ENCODE measurements at regions not wholly inside any gene's neighbourhood (a gene's known extent, or its start where the extent isn't known, plus 50 kb on each side); places are given as distances from the start of the nearest gene placed in this dataset.

GRCh38 chr13:76398425-76398824 lies 487.8 kb downstream of the KCTD12 start:
- no peak overlapping the region for H3K9ac ChIP-seq (ENCODE audit: low read length)
- WGBS (ENCODE audit: extremely low coverage, insufficient coverage, insufficient read length) = no CpG with 5 or more reads among the region's 1 CpG
- H3K4me2 ChIP-seq (ENCODE audit: low read length) = no peak overlapping the region
- no peaks in the 10 kb centered on the region for H3K4me1 ChIP-seq (ENCODE audit: control insufficient read depth in 1 of 2, insufficient read depth in 2 of 2, low read length in 2 of 2)
- DNase-seq = no peak
- H2BK120ac ChIP-seq (ENCODE audit: insufficient read depth, low read length, poor library complexity) = no peak overlapping the region
- no peak overlapping the region for H3K27ac ChIP-seq (ENCODE audit: low read depth, low read length)
- no peak overlapping the region for H3K14ac ChIP-seq (ENCODE audit: low read length)
- H3K79me1 ChIP-seq (ENCODE audit: low read length) = no peaks in the 10 kb centered on the region
- H3K4me3 ChIP-seq (ENCODE audit: low read depth, low read length) = no peak overlapping the region
- no peak overlapping the region for H2BK5ac ChIP-seq (ENCODE audit: low read depth, low read length, poor library complexity)
- H2BK12ac ChIP-seq (ENCODE audit: low read length) = no peak overlapping the region
- H4K8ac ChIP-seq (ENCODE audit: low read depth, low read length) = no peak overlapping the region
- no peak overlapping the region for H2AFZ ChIP-seq (ENCODE audit: insufficient read depth, low read length, poor library complexity)
- no peak overlapping the region for H4K12ac ChIP-seq (ENCODE audit: low read depth, low read length)
- no peaks in the 10 kb centered on the region for H3K36me3 ChIP-seq (ENCODE audit: control insufficient read depth in 1 of 2, insufficient read depth in 2 of 2, low read length in 2 of 2)
- no peaks in the 10 kb centered on the region for H3K9me3 ChIP-seq (ENCODE audit: insufficient read depth, low read depth, low read length)
- H3K23ac ChIP-seq (ENCODE audit: low read length) = no peak overlapping the region
- no peak overlapping the region for H4K91ac ChIP-seq (ENCODE audit: low read depth, low read length)
- H3K18ac ChIP-seq (ENCODE audit: low read length) = no peak overlapping the region
- no peak overlapping the region for H3K4ac ChIP-seq (ENCODE audit: low read depth, low read length)
- no peaks in the 10 kb centered on the region for H3K27me3 ChIP-seq (ENCODE audit: insufficient read depth, low read length)
- H2AK5ac ChIP-seq (ENCODE audit: low read length) = no peak overlapping the region
- no peaks in the 10 kb centered on the region for H3K79me2 ChIP-seq (ENCODE audit: control insufficient read depth, insufficient read depth, low read length, poor library complexity)

- Histone ChIP-seq H3K9me3 (ENCODE audit: insufficient read depth, low read depth, low read length) (no peaks in the 10 kb centered on the region), H2BK12ac (ENCODE audit: low read length) (no peak overlapping the region), H3K18ac (ENCODE audit: low read length) (no peak overlapping the region), H3K27ac (ENCODE audit: low read depth, low read length) (no peak overlapping the region), H2BK5ac (ENCODE audit: low read depth, low read length, poor library complexity) (no peak overlapping the region), H3K27me3 (ENCODE audit: insufficient read depth, low read length) (no peaks in the 10 kb centered on the region), H2AFZ (ENCODE audit: insufficient read depth, low read length, poor library complexity) (no peak overlapping the region), H4K8ac (ENCODE audit: low read depth, low read length) (no peak overlapping the region), H3K36me3 (ENCODE audit: control insufficient read depth in 1 of 2, insufficient read depth in 2 of 2, low read length in 2 of 2) (no peaks in the 10 kb centered on the region), H3K9ac (ENCODE audit: low read length) (no peak overlapping the region), H3K79me2 (ENCODE audit: control insufficient read depth, insufficient read depth, low read length, poor library complexity) (no peaks in the 10 kb centered on the region), H3K4me2 (ENCODE audit: low read length) (no peak overlapping the region), H4K91ac (ENCODE audit: low read depth, low read length) (no peak overlapping the region), H3K4me1 (ENCODE audit: control insufficient read depth in 1 of 2, insufficient read depth in 2 of 2, low read length in 2 of 2) (no peaks in the 10 kb centered on the region), H3K4ac (ENCODE audit: low read depth, low read length) (no peak overlapping the region), H4K12ac (ENCODE audit: low read depth, low read length) (no peak overlapping the region), H2AK5ac (ENCODE audit: low read length) (no peak overlapping the region), H3K23ac (ENCODE audit: low read length) (no peak overlapping the region), H3K79me1 (ENCODE audit: low read length) (no peaks in the 10 kb centered on the region), H2BK120ac (ENCODE audit: insufficient read depth, low read length, poor library complexity) (no peak overlapping the region), H3K14ac (ENCODE audit: low read length) (no peak overlapping the region), H3K4me3 (ENCODE audit: low read depth, low read length) (no peak overlapping the region)
- no peak for DNase-seq
- WGBS (ENCODE audit: extremely low coverage, insufficient coverage, insufficient read length) = no CpG with 5 or more reads among the region's 3 CpGs
These were observed 488.8 kb downstream of the KCTD12 start for GRCh38 chr13:76397413-76397812.

- Histone ChIP-seq H3K4me3 (ENCODE audit: low read depth, low read length) (no peak overlapping the region), H3K23ac (ENCODE audit: low read length) (no peak overlapping the region), H2BK5ac (ENCODE audit: low read depth, low read length, poor library complexity) (no peak overlapping the region), H3K36me3 (ENCODE audit: control insufficient read depth in 1 of 2, insufficient read depth in 2 of 2, low read length in 2 of 2) (no peaks in the 10 kb centered on the region), H3K79me2 (ENCODE audit: control insufficient read depth, insufficient read depth, low read length, poor library complexity) (no peaks in the 10 kb centered on the region), H3K27ac (ENCODE audit: low read depth, low read length) (no peak overlapping the region), H3K9ac (ENCODE audit: low read length) (no peak overlapping the region), H3K79me1 (ENCODE audit: low read length) (peaks cover 7% of the 10 kb centered on the region), H3K4ac (ENCODE audit: low read depth, low read length) (no peak overlapping the region), H3K18ac (ENCODE audit: low read length) (no peak overlapping the region), H4K8ac (ENCODE audit: low read depth, low read length) (no peak overlapping the region), H3K4me2 (ENCODE audit: low read length) (no peak overlapping the region), H3K9me3 (ENCODE audit: insufficient read depth, low read depth, low read length) (no peaks in the 10 kb centered on the region), H3K14ac (ENCODE audit: low read length) (no peak overlapping the region), H2BK120ac (ENCODE audit: insufficient read depth, low read length, poor library complexity) (no peak overlapping the region), H2AFZ (ENCODE audit: insufficient read depth, low read length, poor library complexity) (no peak overlapping the region), H3K4me1 (ENCODE audit: control insufficient read depth in 1 of 2, insufficient read depth in 2 of 2, low read length in 2 of 2) (peaks cover 0 to 6% of the 10 kb centered on the region in 2 experiments), H4K12ac (ENCODE audit: low read depth, low read length) (no peak overlapping the region), H4K91ac (ENCODE audit: low read depth, low read length) (no peak overlapping the region), H3K27me3 (ENCODE audit: insufficient read depth, low read length) (no peaks in the 10 kb centered on the region), H2BK12ac (ENCODE audit: low read length) (no peak overlapping the region), H2AK5ac (ENCODE audit: low read length) (no peak overlapping the region)
- no CpG with 5 or more reads among the region's 1 CpG for whole genome bisulfite sequencing (ENCODE audit: extremely low coverage, insufficient coverage, insufficient read length)
- no peak for DNase-seq
These were observed 496.9 kb downstream of the KCTD12 start for GRCh38 chr13:76389321-76389720.

- H3K14ac ChIP-seq (ENCODE audit: low read length) = no peak overlapping the region
- no peak overlapping the region for H2AK5ac ChIP-seq (ENCODE audit: low read length)
- no peak overlapping the region for H2AFZ ChIP-seq (ENCODE audit: insufficient read depth, low read length, poor library complexity)
- H2BK5ac ChIP-seq (ENCODE audit: low read depth, low read length, poor library complexity) = peak overlapping the region; percentile 40
- H4K8ac ChIP-seq (ENCODE audit: low read depth, low read length) = no peak overlapping the region
- no peak overlapping the region for H3K18ac ChIP-seq (ENCODE audit: low read length)
- DNase-seq = no peak
- H3K79me1 ChIP-seq (ENCODE audit: low read length) = peaks cover 7% of the 10 kb centered on the region
- no peaks in the 10 kb centered on the region for H3K9me3 ChIP-seq (ENCODE audit: insufficient read depth, low read depth, low read length)
- H3K4me3 ChIP-seq (ENCODE audit: low read depth, low read length) = no peak overlapping the region
- no peak overlapping the region for H3K4ac ChIP-seq (ENCODE audit: low read depth, low read length)
- H3K4me1 ChIP-seq (ENCODE audit: control insufficient read depth in 1 of 2, insufficient read depth in 2 of 2, low read length in 2 of 2) = peaks cover 0 to 6% of the 10 kb centered on the region in 2 experiments
- no peak overlapping the region for H4K12ac ChIP-seq (ENCODE audit: low read depth, low read length)
- H3K36me3 ChIP-seq (ENCODE audit: control insufficient read depth in 1 of 2, insufficient read depth in 2 of 2, low read length in 2 of 2) = no peaks in the 10 kb centered on the region
- H2BK12ac ChIP-seq (ENCODE audit: low read length) = peak overlapping the region; percentile 40
- H3K27me3 ChIP-seq (ENCODE audit: insufficient read depth, low read length) = no peaks in the 10 kb centered on the region
- no peak overlapping the region for H3K9ac ChIP-seq (ENCODE audit: low read length)
- no peak overlapping the region for H2BK120ac ChIP-seq (ENCODE audit: insufficient read depth, low read length, poor library complexity)
- WGBS (ENCODE audit: extremely low coverage, insufficient coverage, insufficient read length) = no CpG with 5 or more reads among the region's 1 CpG
- no peaks in the 10 kb centered on the region for H3K79me2 ChIP-seq (ENCODE audit: control insufficient read depth, insufficient read depth, low read length, poor library complexity)
- H3K27ac ChIP-seq (ENCODE audit: low read depth, low read length) = no peak overlapping the region
- no peak overlapping the region for H3K4me2 ChIP-seq (ENCODE audit: low read length)
- no peak overlapping the region for H3K23ac ChIP-seq (ENCODE audit: low read length)
- no peak overlapping the region for H4K91ac ChIP-seq (ENCODE audit: low read depth, low read length)
These were observed 498.6 kb downstream of the KCTD12 start for GRCh38 chr13:76387566-76387965.

Measured in trophoblast cell (in vitro differentiated cells and primary cell).